Panc1 (cell line): ENCODE measurements at regions not wholly inside any gene's neighbourhood (a gene's known extent, or its start where the extent isn't known, plus 50 kb on each side); places are given as distances from the start of the nearest gene placed in this dataset.

ENCODE experiments used
- ATAC-seq: fragments of 200-7000 bp; cut with Tn5 transposase; 2 replicates; pipeline ENCODE4 v1.9.1; 2020; ENCODE audit warnings: mild to moderate bottlenecking, moderate library complexity
- BruUV-seq: library from RNA; stranded (reverse); fragments of 400-500 nt; replicated peaks from 2 replicates; lab custom pipeline; 2021; lab: Mats Ljungman, UMichigan
- CTCF ChIA-PET: fragments of 300-600 bp; sonication (Branson Sonifier 250); formaldehyde crosslinking; loops from one replicate; lab custom pipeline; 2022; ENCODE audit warnings: antibody characterized with exemption; lab: Charles Lee
- POLR2A ChIA-PET: fragments of 300-600 bp; sonication (Branson Sonifier 250); formaldehyde crosslinking; loops from one replicate; lab custom pipeline; 2022; ENCODE audit warnings: antibody characterized with exemption; lab: Charles Lee
- DNase-seq: peaks from one replicate; pipeline ENCODE4 v3.0.0-alpha.2; 2010; ENCODE audit warnings: low read depth, low spot score
- H3K27ac ChIP-seq: 2 replicates; pipeline ENCODE4 v1.5.1; 2011; ENCODE audit warnings: mild to moderate bottlenecking, low read length, inconsistent platforms
- H3K27me3 ChIP-seq: fragments of 200-500 bp; sonication (Bioruptor generic); 2 replicates; pipeline ENCODE4 v1.6.0; 2014; ENCODE audit warnings: low read length, inconsistent platforms; ENCODE audit not compliant: control insufficient read depth, insufficient read depth
- H3K36me3 ChIP-seq: fragments of 200-500 bp; sonication (Bioruptor generic); 2 replicates; pipeline ENCODE4 v1.5.1; 2014; ENCODE audit warnings: inconsistent platforms, mild to moderate bottlenecking, low read length, moderate library complexity; ENCODE audit not compliant: control insufficient read depth, insufficient read depth
- H3K4me1 ChIP-seq: 2 replicates; pipeline ENCODE4 v1.5.1; 2011; ENCODE audit warnings: inconsistent platforms, mild to moderate bottlenecking, low read length, moderate library complexity; ENCODE audit not compliant: control insufficient read depth, insufficient read depth
- H3K4me3 ChIP-seq, 2 experiments: 2 replicates each; pipeline ENCODE4 v1.5.1; 2011 to 2012; ENCODE audit warnings: low read depth in 2 of 2, low read length in 2 of 2, mild to moderate bottlenecking in 2 of 2, inconsistent platforms in 1 of 2, moderate library complexity in 1 of 2
- H3K9me3 ChIP-seq: fragments of 200-500 bp; sonication (Bioruptor generic); 2 replicates; pipeline ENCODE4 v1.5.1; 2014; ENCODE audit warnings: low read depth, mild to moderate bottlenecking, inconsistent platforms, low read length, moderate library complexity; ENCODE audit not compliant: control insufficient read depth, insufficient read depth
- POLR2AphosphoS5 ChIP-seq: IDR thresholded peaks from 2 replicates; pipeline ENCODE4 v1.6.1; 2012; ENCODE audit warnings: mild to moderate bottlenecking, low read depth, low read length, moderate library complexity
- SIN3A ChIP-seq: IDR thresholded peaks from 2 replicates; pipeline ENCODE4 v1.6.1; 2012; ENCODE audit warnings: low read depth, mild to moderate bottlenecking, low read length, moderate library complexity, borderline replicate concordance; ENCODE audit not compliant: insufficient read depth
- TCF7L2 ChIP-seq: IDR thresholded peaks from 2 replicates; pipeline ENCODE4 v1.6.1; 2011; ENCODE audit warnings: mild to moderate bottlenecking, low read depth, low read length, inconsistent platforms
- in situ Hi-C: cut with HindIII; loops from 2 replicates; pipeline ENCODE4 v1.10.0; 2016; ENCODE audit warnings: low sequenced_read_pairs, low pct_unique_long_range_greater_than_20kb
- intact Hi-C: fragments of 100-400 bp; cut with micrococcal nuclease; formaldehyde crosslinking; loops from one replicate; pipeline ENCODE4 v1.10.0; 2022; ENCODE audit not compliant: unreplicated experiment
- TF ChIP-seq, protein P1 (sequence below), 2 experiments: IDR thresholded peaks; 2 replicates each; pipeline ENCODE4 v1.6.1; 2011 to 2012; ENCODE audit warnings: low read depth in 2 of 2, control low read depth in 1 of 2, low read length in 1 of 2, mild to moderate bottlenecking in 1 of 2, moderate library complexity in 1 of 2; ENCODE audit not compliant: insufficient read depth in 1 of 2
- TF ChIP-seq, protein P2 (sequence below): fragments of 450-650 bp; IDR thresholded peaks from 2 replicates; pipeline ENCODE4 v1.5.1; 2017; ENCODE audit warnings: mild to moderate bottlenecking

DNA sequence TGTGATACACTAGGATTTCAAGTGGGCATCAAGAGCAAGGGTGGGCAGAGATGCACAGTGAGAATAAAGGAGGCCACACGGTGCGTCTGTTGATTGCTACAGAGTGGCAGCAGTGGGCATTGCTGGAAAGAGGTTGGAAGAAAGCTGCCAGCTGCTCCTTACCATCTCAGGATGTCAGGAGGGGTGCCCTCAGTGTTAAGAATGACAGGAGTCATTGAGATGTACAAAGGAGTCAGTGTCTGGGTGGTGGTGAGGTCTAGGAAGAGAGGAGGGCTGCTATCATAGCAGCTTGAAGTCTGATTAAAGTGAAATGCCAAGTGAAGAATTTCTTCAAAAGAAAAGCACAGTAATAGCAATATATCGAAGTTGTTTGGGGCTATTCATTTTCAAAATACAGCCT, 992.7 kb downstream of the TTLL7 start:
- no peak for ATAC-seq
- DNase-seq = no peak
- no TSS peak for BruUV-seq
- ChIA-PET CTCF (no interaction called here), POLR2A (no interaction called here)
- intact Hi-C loops (no loop called here), in situ Hi-C loops (no loop called here)
- Histone ChIP-seq H3K4me3 (no peak overlapping the region), H3K36me3 (no peaks in the 10 kb centered on the region), H3K4me1 (no peaks in the 10 kb centered on the region), H3K9me3 (peaks cover 3% of the 10 kb centered on the region; the same call in 1 of the 2 replicates), H3K27me3 (no peaks in the 10 kb centered on the region), H3K27ac (no peak overlapping the region)
- TF ChIP-seq SIN3A (no peak), TCF7L2 (no peak), POLR2AphosphoS5 (no peak)
- TF ChIP-seq, protein P1, sequence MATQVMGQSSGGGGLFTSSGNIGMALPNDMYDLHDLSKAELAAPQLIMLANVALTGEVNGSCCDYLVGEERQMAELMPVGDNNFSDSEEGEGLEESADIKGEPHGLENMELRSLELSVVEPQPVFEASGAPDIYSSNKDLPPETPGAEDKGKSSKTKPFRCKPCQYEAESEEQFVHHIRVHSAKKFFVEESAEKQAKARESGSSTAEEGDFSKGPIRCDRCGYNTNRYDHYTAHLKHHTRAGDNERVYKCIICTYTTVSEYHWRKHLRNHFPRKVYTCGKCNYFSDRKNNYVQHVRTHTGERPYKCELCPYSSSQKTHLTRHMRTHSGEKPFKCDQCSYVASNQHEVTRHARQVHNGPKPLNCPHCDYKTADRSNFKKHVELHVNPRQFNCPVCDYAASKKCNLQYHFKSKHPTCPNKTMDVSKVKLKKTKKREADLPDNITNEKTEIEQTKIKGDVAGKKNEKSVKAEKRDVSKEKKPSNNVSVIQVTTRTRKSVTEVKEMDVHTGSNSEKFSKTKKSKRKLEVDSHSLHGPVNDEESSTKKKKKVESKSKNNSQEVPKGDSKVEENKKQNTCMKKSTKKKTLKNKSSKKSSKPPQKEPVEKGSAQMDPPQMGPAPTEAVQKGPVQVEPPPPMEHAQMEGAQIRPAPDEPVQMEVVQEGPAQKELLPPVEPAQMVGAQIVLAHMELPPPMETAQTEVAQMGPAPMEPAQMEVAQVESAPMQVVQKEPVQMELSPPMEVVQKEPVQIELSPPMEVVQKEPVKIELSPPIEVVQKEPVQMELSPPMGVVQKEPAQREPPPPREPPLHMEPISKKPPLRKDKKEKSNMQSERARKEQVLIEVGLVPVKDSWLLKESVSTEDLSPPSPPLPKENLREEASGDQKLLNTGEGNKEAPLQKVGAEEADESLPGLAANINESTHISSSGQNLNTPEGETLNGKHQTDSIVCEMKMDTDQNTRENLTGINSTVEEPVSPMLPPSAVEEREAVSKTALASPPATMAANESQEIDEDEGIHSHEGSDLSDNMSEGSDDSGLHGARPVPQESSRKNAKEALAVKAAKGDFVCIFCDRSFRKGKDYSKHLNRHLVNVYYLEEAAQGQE (IDR thresholded peaks at IDR 0.05; ENCODE audit: insufficient read depth in 1 of 2, low read depth in 2 of 2, low read length in 1 of 2) = no peak
- TF ChIP-seq, protein P2, sequence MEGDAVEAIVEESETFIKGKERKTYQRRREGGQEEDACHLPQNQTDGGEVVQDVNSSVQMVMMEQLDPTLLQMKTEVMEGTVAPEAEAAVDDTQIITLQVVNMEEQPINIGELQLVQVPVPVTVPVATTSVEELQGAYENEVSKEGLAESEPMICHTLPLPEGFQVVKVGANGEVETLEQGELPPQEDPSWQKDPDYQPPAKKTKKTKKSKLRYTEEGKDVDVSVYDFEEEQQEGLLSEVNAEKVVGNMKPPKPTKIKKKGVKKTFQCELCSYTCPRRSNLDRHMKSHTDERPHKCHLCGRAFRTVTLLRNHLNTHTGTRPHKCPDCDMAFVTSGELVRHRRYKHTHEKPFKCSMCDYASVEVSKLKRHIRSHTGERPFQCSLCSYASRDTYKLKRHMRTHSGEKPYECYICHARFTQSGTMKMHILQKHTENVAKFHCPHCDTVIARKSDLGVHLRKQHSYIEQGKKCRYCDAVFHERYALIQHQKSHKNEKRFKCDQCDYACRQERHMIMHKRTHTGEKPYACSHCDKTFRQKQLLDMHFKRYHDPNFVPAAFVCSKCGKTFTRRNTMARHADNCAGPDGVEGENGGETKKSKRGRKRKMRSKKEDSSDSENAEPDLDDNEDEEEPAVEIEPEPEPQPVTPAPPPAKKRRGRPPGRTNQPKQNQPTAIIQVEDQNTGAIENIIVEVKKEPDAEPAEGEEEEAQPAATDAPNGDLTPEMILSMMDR = no peak

DNA sequence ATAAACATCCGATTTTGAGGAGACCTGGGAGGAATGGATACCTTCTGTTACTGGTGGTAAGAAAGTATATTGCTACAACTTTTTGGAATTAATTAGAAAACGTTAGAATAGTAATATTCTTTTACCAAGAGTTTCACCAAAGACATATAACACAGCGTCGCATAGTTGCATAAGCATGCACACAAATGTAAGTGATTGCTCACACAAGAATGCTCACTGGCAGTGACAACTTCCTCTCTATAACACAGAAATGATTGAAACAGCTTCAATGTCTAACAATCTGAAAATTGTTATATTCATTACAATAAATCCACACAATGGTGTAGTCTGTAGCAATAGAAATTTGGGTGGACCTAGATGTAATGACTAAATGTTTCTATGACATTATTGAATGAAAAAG, 998.6 kb downstream of the TTLL7 start:
- CTCF ChIA-PET = no interaction called here
- POLR2A ChIA-PET = no interaction called here
- Histone ChIP-seq H3K4me1 (no peaks in the 10 kb centered on the region), H3K36me3 (no peaks in the 10 kb centered on the region), H3K27ac (no peak overlapping the region), H3K27me3 (no peaks in the 10 kb centered on the region), H3K9me3 (no peaks in the 10 kb centered on the region), H3K4me3 (no peak overlapping the region)
- in situ Hi-C loops (no loop called here), intact Hi-C loops (no loop called here)
- no peak for TF ChIP-seq SIN3A
- TF ChIP-seq, protein P1 (IDR thresholded peaks at IDR 0.05; ENCODE audit: insufficient read depth in 1 of 2, low read depth in 2 of 2, low read length in 1 of 2) = no peak
- TF ChIP-seq, protein P2 = no peak
- TF ChIP-seq POLR2AphosphoS5 = no peak
- TF ChIP-seq TCF7L2 = no peak
- no TSS peak for BruUV-seq
- no peak for DNase-seq
- ATAC-seq = no peak
